Smooth muscle cell of the brain vasculature (primary cell): ENCODE measurements at regions not wholly inside any gene's neighbourhood (a gene's known extent, or its start where the extent isn't known, plus 50 kb on each side); places are given as distances from the start of the nearest gene placed in this dataset.
"Not testable (repeated sequence)": the region's sequence is repeated elsewhere in the genome, so short reads cannot be mapped to it uniquely, and the experiment has no call there.

ENCODE experiments used
- DNase-seq: peaks from one replicate; pipeline ENCODE4 v3.0.0-alpha.2; 2012; ENCODE audit warnings: low read depth, low spot score

DNA sequence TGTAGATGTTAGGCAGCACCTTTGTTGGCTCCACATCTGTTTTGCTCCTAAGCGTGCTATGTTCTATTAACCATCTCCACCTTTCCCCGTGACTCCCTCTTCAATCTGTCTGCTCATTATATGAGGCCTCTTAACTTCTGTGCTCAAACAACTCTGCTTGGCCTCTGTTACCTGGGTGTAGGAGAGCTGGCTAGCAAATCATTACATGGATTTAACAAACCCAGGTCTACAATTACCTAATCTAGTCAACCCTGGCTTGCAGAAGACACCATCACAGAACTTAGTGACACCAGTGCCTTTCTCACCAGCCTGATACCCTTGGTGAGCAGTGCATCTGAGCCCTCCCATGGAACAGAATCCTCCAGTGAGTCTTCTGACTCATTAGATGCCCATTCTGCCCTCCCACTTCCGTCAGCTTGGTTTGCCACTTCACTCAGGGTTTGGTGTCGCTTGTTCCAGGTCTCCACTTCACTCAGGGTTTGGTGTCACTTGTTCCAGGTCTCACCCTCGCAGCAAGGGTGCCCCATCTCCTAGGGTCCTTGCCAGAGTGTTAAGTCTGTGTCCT is 92.0 kb upstream of the KIF26B start:
- no peak for DNase-seq

GRCh38 chr1:245061808-245062207 is 93.0 kb upstream of the KIF26B start:
- DNase-seq, result not testable (repeated sequence)

DNA sequence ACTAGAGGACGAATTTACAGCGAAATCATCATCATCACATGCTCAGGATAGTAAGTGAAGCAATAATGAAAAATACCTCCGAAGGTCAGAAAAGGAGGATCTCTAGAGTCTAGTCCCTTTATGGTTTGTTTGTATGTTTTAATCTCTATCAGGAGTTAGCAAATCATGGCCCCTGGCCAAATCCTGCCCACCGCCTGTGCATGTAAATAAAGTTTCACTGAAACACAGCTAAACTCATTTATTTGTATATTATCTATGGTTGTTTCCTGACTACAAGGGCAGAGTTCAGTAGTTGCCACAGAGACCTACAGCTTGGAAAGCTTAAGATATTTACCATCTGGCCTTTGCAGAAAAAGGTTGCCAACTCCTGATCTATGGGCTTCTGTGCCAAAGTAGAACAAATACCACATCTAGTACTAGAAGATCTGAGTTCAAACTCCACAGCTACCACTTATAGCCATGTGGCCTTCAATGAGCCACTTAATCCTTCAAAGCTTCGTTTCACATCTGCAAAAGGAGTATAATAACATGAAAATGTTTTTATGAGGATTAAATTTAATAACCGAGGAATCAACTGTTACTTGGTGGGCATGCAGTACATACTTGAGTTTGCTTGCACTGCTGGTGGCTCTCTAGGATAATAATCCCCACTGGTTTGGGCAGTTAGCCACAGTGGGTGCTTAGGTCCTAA is 94.0 kb upstream of the KIF26B start:
- DNase-seq, result no peak

GRCh38 chr1:245059806-245060424 is 94.9 kb upstream of the KIF26B start:
- DNase-seq, result no peak

- DNase-seq, result no peak
These were observed 95.9 kb upstream of the KIF26B start for GRCh38 chr1:245058882-245059281.

DNA sequence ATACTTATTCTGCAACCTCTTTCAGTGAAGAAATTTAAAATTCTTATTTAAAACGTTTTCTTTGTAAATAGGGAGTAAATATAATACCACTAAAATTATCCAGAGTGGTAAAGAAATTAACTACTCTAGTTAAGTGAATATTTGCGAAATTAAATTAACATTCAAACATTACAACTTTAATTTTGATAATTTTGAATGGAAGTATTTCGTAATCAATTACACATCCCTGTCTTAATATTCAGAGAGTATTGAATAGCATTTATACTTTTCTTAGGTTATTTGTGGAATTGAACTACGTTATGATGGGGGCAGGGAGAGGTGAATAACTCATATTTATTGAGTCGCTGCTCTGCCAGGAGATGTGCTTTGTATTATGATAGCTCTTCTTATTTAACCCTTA is 96.3 kb upstream of the KIF26B start:
- no peak for DNase-seq

GRCh38 chr1:245056913-245057312 is 97.9 kb upstream of the KIF26B start:
- no peak for DNase-seq

GRCh38 chr1:245056296-245056695 is 98.5 kb upstream of the KIF26B start:
- not testable (repeated sequence) for DNase-seq

DNA sequence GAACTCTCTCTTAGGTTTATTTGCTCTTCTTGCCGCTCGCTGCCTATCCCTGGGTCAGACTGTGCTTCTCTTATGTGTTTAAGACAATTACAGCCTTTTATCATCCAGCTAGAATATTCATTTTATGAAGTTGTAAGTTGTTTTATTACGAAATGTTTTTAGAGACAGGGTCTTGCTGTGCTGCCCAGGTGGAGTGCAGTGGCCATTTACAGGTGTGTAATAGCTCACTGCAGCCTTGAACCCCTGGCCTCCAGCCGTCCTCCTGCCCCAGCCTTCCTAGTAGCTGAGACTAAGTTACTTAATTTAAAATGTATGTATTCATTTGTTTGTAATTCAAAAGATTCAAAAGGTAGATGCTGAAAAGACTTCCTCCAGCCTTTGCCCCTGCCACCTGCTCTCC is 99.0 kb upstream of the KIF26B start:
- no peak for DNase-seq

- no peak for DNase-seq
These were observed 100.1 kb upstream of the KIF26B start for GRCh38 chr1:245054507-245055270.

DNA sequence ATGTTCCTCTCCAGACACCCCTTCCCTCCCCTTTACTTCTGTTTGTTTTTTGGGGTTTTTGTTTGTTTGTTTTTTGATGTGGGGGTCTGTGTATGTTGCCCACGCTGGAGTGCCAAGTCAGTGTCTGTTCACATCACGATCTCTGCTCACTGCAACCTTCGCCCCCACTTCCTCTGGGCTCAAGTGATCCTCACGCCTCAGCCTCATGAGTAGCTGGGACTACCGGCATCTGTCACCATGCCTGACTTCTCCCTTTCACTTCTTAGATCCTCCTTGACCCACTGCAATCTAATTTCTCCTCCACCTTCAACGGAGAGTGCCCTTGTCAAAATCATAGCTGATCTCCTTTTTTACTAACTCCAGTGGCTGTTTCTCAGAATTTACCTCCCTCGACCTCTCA is 100.7 kb upstream of the KIF26B start:
- DNase-seq, result no peak

DNA sequence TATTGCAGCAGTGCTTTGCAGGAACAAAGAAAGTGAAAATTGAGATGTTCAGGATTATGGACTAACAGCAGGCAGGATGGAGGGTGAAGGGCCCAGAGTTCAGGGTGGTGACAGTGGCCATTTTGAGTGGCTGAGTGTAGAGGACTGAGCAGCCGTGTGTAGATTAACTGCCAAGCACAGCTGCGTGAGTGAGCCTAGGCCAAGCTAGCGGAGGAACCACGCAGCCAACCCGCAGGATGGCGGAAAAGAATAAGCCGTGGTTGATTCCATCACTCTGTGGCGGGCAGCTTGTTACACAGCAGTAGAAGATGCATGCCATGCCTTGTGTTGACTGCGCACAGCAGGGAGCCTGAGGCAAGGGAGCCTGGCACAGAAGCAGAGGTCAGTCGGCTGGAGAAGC is 102.5 kb upstream of the KIF26B start:
- no peak for DNase-seq

- DNase-seq, result no peak
These were observed 103.2 kb upstream of the KIF26B start for GRCh38 chr1:245051349-245052221.

DNA sequence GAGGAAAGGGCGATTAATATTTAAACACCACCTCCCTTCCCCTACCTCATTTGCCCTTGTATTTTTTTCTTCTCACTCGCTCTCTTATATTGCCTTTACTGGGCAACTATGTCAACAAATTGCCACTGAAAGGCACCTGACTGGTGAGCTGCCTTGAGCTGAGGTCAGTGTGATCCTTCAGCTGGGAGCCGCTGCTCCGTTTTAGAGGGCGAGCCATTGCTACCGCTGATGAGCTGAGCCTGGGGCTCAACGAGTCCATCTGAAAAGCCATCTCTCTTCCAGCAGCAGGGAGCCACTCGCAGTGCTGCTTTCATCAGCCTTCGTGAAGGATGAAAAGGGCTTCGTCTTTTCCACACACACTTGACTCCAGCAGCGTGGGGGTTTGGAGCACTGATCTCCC is 108.0 kb upstream of the KIF26B start:
- no peak for DNase-seq

DNA sequence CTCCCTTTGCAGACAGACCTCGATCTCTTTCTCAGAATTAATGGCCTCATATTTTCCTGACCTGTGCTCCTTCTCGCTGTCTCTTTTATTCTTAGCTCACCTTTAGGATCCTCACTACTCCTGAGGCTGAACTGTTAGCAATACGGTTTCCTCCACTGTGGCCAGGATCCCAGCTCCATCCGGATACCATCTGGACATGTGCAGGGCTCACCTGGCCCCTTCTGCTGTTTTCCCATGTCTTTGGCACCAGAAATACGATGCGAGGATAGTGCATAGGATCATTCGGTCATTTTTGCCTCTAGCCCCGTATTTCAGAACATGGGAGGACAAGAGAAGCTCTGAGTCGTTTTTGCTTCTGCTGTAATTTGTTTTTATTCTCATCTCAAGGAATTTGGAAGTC is 108.5 kb upstream of the KIF26B start:
- no peak for DNase-seq

DNA sequence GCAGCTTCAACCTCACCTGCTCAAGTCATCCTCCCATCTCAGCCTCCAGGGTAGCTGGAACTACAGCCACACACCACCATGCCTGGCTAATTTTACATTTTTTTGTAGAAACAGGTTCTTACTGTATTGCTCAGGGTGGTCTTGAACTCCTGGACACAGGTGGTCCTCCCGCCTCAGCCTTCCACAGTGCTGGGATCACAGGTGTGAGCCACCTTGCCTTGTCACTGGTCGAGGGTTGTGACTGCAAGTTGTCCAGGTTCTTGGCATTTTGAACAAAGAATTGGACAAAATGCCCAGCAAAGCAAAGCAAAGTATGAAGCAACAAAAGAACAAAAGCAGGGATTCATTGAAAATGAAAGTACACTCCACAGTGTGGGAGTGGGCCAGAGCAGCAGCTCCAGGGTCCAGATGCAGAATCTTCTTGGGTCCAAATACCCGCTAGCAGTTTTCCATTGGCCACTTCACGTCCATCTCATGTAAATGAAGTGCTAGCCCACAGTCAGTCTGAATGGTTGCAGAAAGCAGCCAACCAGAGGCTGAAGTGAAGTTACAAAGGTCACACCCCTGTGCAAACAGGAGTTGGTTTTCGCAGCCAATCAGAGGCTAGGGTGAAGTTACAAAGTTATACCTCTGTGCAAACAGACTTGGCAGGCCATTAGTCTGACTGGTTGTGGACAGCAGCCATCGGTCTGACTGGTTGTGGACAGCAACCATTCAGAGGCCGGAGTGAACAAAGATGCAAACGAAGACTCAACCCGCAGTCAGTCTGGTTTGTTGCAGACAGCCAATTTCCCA is 109.5 kb upstream of the KIF26B start:
- no peak for DNase-seq

DNA sequence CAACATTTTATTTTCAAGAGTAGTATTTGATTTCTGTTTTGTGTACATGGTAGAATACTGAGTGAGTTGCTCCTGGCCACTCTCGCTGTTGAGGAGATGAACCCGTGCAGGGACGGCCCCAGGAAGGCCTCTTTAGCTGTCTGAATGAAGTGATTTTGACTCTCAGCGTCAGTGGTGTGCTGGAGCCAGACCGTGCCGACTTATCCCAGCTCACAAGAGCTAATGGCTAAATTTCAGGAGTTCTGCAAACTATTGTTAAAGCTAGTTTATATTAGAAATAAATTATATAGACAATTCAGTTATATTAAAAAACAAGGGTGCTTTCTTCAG is 111.2 kb upstream of the KIF26B start:
- DNase-seq, result no peak

- no peak for DNase-seq
These were observed 113.6 kb upstream of the KIF26B start for GRCh38 chr1:245041058-245041698.

- no peak for DNase-seq
These were observed 115.6 kb upstream of the KIF26B start for GRCh38 chr1:245039196-245039595.

GRCh38 chr1:245036102-245036501 is 118.7 kb upstream of the KIF26B start:
- no peak for DNase-seq
